ENCODE measurements at regions not wholly inside any gene's neighbourhood (a gene's known extent, or its start where the extent isn't known, plus 50 kb on each side); places are given as distances from the start of the nearest gene placed in this dataset.
A peak's percentile ranks its signal among the peaks of the same experiment; 100 is the strongest.

DNA sequence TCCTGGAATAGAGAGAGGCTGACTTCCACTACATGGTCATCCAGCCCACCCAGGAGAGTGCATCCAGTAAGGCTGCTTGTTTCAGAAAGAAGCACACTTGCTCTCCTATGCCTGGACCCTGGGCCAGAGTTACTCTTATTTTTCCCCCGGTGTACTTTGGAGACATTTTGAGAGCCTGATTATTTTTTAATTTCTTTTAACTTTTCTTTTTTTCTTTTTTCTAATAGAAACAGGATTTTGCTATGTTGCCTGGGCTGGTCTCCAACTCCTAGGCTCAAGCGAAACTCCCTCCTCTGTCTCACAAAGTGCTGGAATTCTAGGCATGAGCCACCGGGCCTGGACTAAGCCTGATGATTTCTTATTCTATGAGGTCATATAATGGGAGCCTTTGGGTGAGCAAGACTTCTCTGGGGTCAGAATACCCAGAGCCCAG lies 62.2 kb downstream of the RPL37A start:
- H3K4me3 ChIP-seq (ENCODE audit: insufficient read depth in 1 of 2, low read depth in 1 of 2, low read length in 2 of 2): no peak overlapping the region
- H3K79me1 ChIP-seq (replicated peaks; ENCODE audit: low read length, poor library complexity, severe bottlenecking): no peaks in the 10 kb centered on the region
- H2BK120ac ChIP-seq (ENCODE audit: low read depth, low read length): no peak overlapping the region
- peak overlapping the region; percentile 20 for H3K9ac ChIP-seq (ENCODE audit: low read length)
- no peak overlapping the region for H3K18ac ChIP-seq (ENCODE audit: low read depth in 1 of 2, low read length in 2 of 2)
- no peaks in the 10 kb centered on the region for H3K27me3 ChIP-seq (ENCODE audit: control insufficient read depth in 1 of 2, insufficient read depth in 1 of 2, low read length in 2 of 2)
- peaks cover 10% of the 10 kb centered on the region for H3K4me1 ChIP-seq (ENCODE audit: control insufficient read depth, insufficient read depth, low read depth, low read length)
- H4K8ac ChIP-seq (ENCODE audit: low read length): no peak overlapping the region
- peak overlapping the region; percentile 35 for H3K27ac ChIP-seq (ENCODE audit: low read length, poor library complexity, severe bottlenecking)
- 83% methylated on average over 1 of the region's 3 CpGs for WGBS
- no peak for DNase-seq
- H3K4ac ChIP-seq (ENCODE audit: low read depth in 1 of 2, low read length in 2 of 2): no peak overlapping the region
- H3K36me3 ChIP-seq (ENCODE audit: control insufficient read depth in 1 of 2, insufficient read depth in 2 of 2, low read depth in 1 of 2, low read length in 2 of 2): no peaks in the 10 kb centered on the region
- no peak overlapping the region for H3K4me2 ChIP-seq (ENCODE audit: low read length, poor library complexity, severe bottlenecking)
- H2BK5ac ChIP-seq (ENCODE audit: low read depth, low read length, poor library complexity, severe bottlenecking): no peak overlapping the region
- no peak overlapping the region for H3K14ac ChIP-seq (ENCODE audit: low read length in 2 of 2)
- no peak overlapping the region for H2AFZ ChIP-seq (ENCODE audit: low read depth, low read length)
- H2BK15ac ChIP-seq (ENCODE audit: low read depth, poor library complexity, severe bottlenecking): no peak overlapping the region
- no peak overlapping the region for H3K23ac ChIP-seq (ENCODE audit: low read length in 2 of 2)
- no peak overlapping the region for H4K91ac ChIP-seq (ENCODE audit: low read length)
- H2AK5ac ChIP-seq (ENCODE audit: low read length, severe bottlenecking): peak overlapping the region; percentile 90
- H2BK12ac ChIP-seq (ENCODE audit: low read length in 2 of 2): no peak overlapping the region
- H3K9me3 ChIP-seq (ENCODE audit: control insufficient read depth, low read length): peaks cover 3% of the 10 kb centered on the region

DNA sequence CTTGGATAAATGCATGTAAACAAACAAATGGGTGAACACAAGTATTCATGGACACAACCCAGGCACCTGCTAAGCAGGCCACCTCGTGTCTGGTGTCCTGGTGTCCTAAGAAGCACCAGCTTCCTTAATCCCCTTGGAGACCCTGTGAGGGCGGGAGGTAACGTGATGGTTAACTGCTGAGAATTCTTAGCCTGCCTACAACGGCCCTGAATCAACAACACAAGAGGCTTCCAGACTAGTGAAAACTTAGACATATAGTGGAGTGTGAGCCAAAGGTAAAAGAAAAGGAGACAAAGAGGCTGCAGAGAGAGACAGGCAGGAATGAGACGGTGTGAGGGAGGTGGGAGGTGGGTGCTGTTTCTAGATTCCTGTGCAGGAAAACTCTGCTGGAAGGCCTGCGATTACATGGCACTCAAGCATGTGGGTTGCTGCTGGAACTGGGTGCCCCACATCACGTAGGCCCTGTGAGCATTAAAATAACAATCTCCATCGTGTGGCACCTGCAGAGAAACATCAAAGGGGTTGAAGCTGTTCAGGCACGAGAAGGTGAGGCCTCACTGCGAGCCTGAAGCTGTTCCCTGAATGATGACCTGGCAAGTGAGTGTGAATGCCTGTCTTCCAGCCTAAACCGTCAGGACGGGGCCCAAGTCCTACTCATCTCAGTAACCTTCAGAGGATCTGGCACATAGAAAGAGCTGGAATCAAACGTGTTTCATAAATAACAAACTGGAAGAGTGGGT lies 64.2 kb downstream of the RPL37A start:
- Histone ChIP-seq H3K18ac (ENCODE audit: low read depth in 1 of 2, low read length in 2 of 2) (no peak overlapping the region), H3K23ac (ENCODE audit: low read length in 2 of 2) (no peak overlapping the region), H4K8ac (ENCODE audit: low read length) (no peak overlapping the region), H2BK5ac (ENCODE audit: low read depth, low read length, poor library complexity, severe bottlenecking) (no peak overlapping the region), H3K4me3 (ENCODE audit: insufficient read depth in 1 of 2, low read depth in 1 of 2, low read length in 2 of 2) (no peak overlapping the region), H3K4me2 (ENCODE audit: low read length, poor library complexity, severe bottlenecking) (no peak overlapping the region), H4K91ac (ENCODE audit: low read length) (peak overlapping the region; percentile 34), H3K4ac (ENCODE audit: low read depth in 1 of 2, low read length in 2 of 2) (no peak overlapping the region), H3K9ac (ENCODE audit: low read length) (no peak overlapping the region), H3K9me3 (ENCODE audit: control insufficient read depth, low read length) (peaks cover 3% of the 10 kb centered on the region), H3K14ac (ENCODE audit: low read length in 2 of 2) (no peak overlapping the region), H2AFZ (ENCODE audit: low read depth, low read length) (no peak overlapping the region), H2AK5ac (ENCODE audit: low read length, severe bottlenecking) (peak overlapping the region; percentile 43), H2BK12ac (ENCODE audit: low read length in 2 of 2) (no peak overlapping the region), H3K27ac (ENCODE audit: low read length, poor library complexity, severe bottlenecking) (no peak overlapping the region), H2BK15ac (ENCODE audit: low read depth, poor library complexity, severe bottlenecking) (no peak overlapping the region), H3K27me3 (ENCODE audit: control insufficient read depth in 1 of 2, insufficient read depth in 1 of 2, low read length in 2 of 2) (peaks cover 0 to 11% of the 10 kb centered on the region in 2 experiments), H3K79me1 (replicated peaks; ENCODE audit: low read length, poor library complexity, severe bottlenecking) (no peaks in the 10 kb centered on the region), H2BK120ac (ENCODE audit: low read depth, low read length) (no peak overlapping the region), H3K4me1 (ENCODE audit: control insufficient read depth, insufficient read depth, low read depth, low read length) (peaks cover 6% of the 10 kb centered on the region), H3K36me3 (ENCODE audit: control insufficient read depth in 1 of 2, insufficient read depth in 2 of 2, low read depth in 1 of 2, low read length in 2 of 2) (no peaks in the 10 kb centered on the region)
- WGBS: 70% methylated on average over 13 of the region's 13 CpGs
- no peak for DNase-seq

DNA sequence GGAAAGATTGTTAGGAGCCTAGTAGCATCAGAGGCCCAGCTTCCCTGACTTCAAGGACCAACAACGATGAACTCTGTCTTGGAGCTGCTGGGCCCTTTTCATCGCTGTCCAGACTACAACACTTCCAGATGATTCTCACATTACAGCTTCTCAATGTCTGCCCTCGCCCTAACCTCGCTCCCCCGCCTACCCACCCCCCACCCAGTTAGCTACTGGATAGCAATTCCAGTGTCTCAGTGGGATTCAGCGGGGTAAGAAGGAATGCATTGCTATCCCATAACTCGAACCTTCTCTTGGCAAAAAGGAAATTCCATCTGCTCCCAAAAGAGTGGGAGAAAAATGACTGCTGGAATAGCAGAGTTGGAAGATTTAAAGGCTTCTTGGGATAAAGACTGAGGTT lies 65.0 kb downstream of the RPL37A start:
- DNase-seq: no peak
- WGBS: 95% methylated on average over 5 of the region's 7 CpGs
- Histone ChIP-seq H2BK12ac (ENCODE audit: low read length in 2 of 2) (peak overlapping the region in 1 of 2 experiments; percentile 6), H3K4me1 (ENCODE audit: control insufficient read depth, insufficient read depth, low read depth, low read length) (peaks cover 6% of the 10 kb centered on the region), H3K9ac (ENCODE audit: low read length) (no peak overlapping the region), H3K27ac (ENCODE audit: low read length, poor library complexity, severe bottlenecking) (no peak overlapping the region), H3K14ac (ENCODE audit: low read length in 2 of 2) (no peak overlapping the region), H3K4ac (ENCODE audit: low read depth in 1 of 2, low read length in 2 of 2) (no peak overlapping the region), H3K18ac (ENCODE audit: low read depth in 1 of 2, low read length in 2 of 2) (no peak overlapping the region), H2BK15ac (ENCODE audit: low read depth, poor library complexity, severe bottlenecking) (no peak overlapping the region), H3K4me3 (ENCODE audit: insufficient read depth in 1 of 2, low read depth in 1 of 2, low read length in 2 of 2) (no peak overlapping the region), H3K4me2 (ENCODE audit: low read length, poor library complexity, severe bottlenecking) (no peak overlapping the region), H4K91ac (ENCODE audit: low read length) (no peak overlapping the region), H4K8ac (ENCODE audit: low read length) (no peak overlapping the region), H2BK5ac (ENCODE audit: low read depth, low read length, poor library complexity, severe bottlenecking) (no peak overlapping the region), H3K79me1 (replicated peaks; ENCODE audit: low read length, poor library complexity, severe bottlenecking) (no peaks in the 10 kb centered on the region), H3K36me3 (ENCODE audit: control insufficient read depth in 1 of 2, insufficient read depth in 2 of 2, low read depth in 1 of 2, low read length in 2 of 2) (no peaks in the 10 kb centered on the region), H3K9me3 (ENCODE audit: control insufficient read depth, low read length) (peaks cover 3% of the 10 kb centered on the region), H3K23ac (ENCODE audit: low read length in 2 of 2) (no peak overlapping the region), H2AK5ac (ENCODE audit: low read length, severe bottlenecking) (no peak overlapping the region), H2BK120ac (ENCODE audit: low read depth, low read length) (no peak overlapping the region), H3K27me3 (ENCODE audit: control insufficient read depth in 1 of 2, insufficient read depth in 1 of 2, low read length in 2 of 2) (peaks cover 0 to 19% of the 10 kb centered on the region in 2 experiments), H2AFZ (ENCODE audit: low read depth, low read length) (no peak overlapping the region)

DNA sequence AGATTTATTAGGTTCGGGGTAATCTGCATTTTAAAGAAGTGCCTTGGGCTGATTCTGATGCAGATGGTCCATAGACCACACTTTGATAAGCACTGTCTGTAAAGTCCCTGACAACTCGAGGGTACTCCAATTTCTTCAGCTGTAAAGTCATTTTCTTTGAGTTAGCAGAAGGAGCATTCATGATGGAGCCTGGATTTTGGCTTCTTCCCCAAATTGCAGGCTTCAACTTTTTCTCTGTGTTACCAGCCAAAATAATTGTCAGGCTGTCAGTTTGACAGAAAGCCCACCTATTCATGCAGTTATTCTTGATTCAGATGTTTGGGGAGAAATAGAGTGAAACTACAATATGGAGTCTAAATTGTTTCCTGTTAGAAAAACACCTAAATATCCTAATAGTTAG lies 66.0 kb downstream of the RPL37A start:
- H3K27ac ChIP-seq (ENCODE audit: low read length, poor library complexity, severe bottlenecking): no peak overlapping the region
- 64% methylated on average over 2 of the region's 2 CpGs for WGBS
- no peaks in the 10 kb centered on the region for H3K36me3 ChIP-seq (ENCODE audit: control insufficient read depth in 1 of 2, insufficient read depth in 2 of 2, low read depth in 1 of 2, low read length in 2 of 2)
- no peak overlapping the region for H2BK15ac ChIP-seq (ENCODE audit: low read depth, poor library complexity, severe bottlenecking)
- H4K91ac ChIP-seq (ENCODE audit: low read length): no peak overlapping the region
- no peak overlapping the region for H4K8ac ChIP-seq (ENCODE audit: low read length)
- no peak overlapping the region for H2BK120ac ChIP-seq (ENCODE audit: low read depth, low read length)
- H3K23ac ChIP-seq (ENCODE audit: low read length in 2 of 2): no peak overlapping the region
- peaks cover 0 to 29% of the 10 kb centered on the region in 2 experiments for H3K27me3 ChIP-seq (ENCODE audit: control insufficient read depth in 1 of 2, insufficient read depth in 1 of 2, low read length in 2 of 2)
- H3K4me3 ChIP-seq (ENCODE audit: insufficient read depth in 1 of 2, low read depth in 1 of 2, low read length in 2 of 2): no peak overlapping the region
- no peaks in the 10 kb centered on the region for H3K79me1 ChIP-seq (replicated peaks; ENCODE audit: low read length, poor library complexity, severe bottlenecking)
- H3K9me3 ChIP-seq (ENCODE audit: control insufficient read depth, low read length): peaks cover 3% of the 10 kb centered on the region
- H3K4me1 ChIP-seq (ENCODE audit: control insufficient read depth, insufficient read depth, low read depth, low read length): peaks cover 6% of the 10 kb centered on the region
- H2BK12ac ChIP-seq (ENCODE audit: low read length in 2 of 2): no peak overlapping the region
- no peak overlapping the region for H2BK5ac ChIP-seq (ENCODE audit: low read depth, low read length, poor library complexity, severe bottlenecking)
- H3K18ac ChIP-seq (ENCODE audit: low read depth in 1 of 2, low read length in 2 of 2): no peak overlapping the region
- H3K4me2 ChIP-seq (ENCODE audit: low read length, poor library complexity, severe bottlenecking): no peak overlapping the region
- H3K4ac ChIP-seq (ENCODE audit: low read depth in 1 of 2, low read length in 2 of 2): no peak overlapping the region
- no peak overlapping the region for H2AFZ ChIP-seq (ENCODE audit: low read depth, low read length)
- H3K14ac ChIP-seq (ENCODE audit: low read length in 2 of 2): no peak overlapping the region
- DNase-seq: no peak
- H2AK5ac ChIP-seq (ENCODE audit: low read length, severe bottlenecking): no peak overlapping the region
- H3K9ac ChIP-seq (ENCODE audit: low read length): no peak overlapping the region

Data from mesenchymal stem cell (in vitro differentiated cells and primary cell).